GM12872 (cell line): ENCODE measurements at regions not wholly inside any gene's neighbourhood (a gene's known extent, or its start where the extent isn't known, plus 50 kb on each side); places are given as distances from the start of the nearest gene placed in this dataset.

Source experiments
- TF ChIP-seq, protein P1 (sequence below): IDR thresholded peaks from 3 replicates; pipeline ENCODE4 v1.5.1; 2011; ENCODE audit warnings: low read depth, mild to moderate bottlenecking, low read length, moderate library complexity; ENCODE audit not compliant: insufficient read depth

DNA sequence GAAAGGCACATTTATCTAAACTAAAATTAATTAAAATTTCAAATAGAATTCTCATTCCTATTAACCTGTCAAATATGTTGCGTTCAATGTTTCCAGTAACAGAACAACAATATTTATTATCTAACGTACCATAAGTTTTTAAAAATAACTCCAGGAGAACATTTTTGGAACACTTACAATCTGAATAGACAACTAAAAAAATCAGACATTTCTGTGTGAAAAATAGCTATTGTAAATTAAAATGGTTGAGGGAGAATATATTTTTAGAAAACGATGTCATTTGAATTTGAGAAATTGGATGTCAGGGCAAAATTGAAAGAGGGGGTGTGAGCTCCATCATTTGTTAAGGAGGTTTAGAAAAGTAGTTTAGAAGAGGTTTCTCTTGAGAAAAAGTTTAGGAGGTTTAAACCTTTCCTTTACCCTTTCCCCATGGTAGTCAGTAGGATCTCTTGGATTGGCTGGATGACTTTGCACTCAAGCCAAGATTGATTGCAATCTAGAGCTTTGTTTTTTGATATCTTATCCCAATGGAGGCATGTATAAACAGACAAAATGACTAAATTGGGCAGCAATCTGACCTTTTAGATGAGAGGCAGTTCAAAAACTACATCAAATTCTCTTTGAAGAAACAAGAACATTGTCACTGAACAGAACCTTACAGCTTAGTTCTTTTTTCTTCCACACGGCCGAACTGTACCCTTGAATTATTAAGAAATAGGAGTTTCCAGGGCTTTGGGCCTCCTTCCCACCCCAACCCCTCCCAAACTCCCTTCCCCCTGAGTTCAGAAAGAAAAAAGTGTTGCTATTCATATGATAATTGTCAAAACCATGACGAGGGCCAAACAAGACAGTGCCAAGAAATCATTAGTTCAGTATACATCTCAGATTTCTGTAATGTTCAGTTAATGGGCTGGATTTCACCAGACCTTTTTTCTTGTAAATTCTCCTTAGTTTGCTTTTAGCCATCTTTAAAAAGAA, 79.7 kb upstream of the CDIN1 start:
- TF ChIP-seq, protein P1, sequence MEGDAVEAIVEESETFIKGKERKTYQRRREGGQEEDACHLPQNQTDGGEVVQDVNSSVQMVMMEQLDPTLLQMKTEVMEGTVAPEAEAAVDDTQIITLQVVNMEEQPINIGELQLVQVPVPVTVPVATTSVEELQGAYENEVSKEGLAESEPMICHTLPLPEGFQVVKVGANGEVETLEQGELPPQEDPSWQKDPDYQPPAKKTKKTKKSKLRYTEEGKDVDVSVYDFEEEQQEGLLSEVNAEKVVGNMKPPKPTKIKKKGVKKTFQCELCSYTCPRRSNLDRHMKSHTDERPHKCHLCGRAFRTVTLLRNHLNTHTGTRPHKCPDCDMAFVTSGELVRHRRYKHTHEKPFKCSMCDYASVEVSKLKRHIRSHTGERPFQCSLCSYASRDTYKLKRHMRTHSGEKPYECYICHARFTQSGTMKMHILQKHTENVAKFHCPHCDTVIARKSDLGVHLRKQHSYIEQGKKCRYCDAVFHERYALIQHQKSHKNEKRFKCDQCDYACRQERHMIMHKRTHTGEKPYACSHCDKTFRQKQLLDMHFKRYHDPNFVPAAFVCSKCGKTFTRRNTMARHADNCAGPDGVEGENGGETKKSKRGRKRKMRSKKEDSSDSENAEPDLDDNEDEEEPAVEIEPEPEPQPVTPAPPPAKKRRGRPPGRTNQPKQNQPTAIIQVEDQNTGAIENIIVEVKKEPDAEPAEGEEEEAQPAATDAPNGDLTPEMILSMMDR, result no peak

DNA sequence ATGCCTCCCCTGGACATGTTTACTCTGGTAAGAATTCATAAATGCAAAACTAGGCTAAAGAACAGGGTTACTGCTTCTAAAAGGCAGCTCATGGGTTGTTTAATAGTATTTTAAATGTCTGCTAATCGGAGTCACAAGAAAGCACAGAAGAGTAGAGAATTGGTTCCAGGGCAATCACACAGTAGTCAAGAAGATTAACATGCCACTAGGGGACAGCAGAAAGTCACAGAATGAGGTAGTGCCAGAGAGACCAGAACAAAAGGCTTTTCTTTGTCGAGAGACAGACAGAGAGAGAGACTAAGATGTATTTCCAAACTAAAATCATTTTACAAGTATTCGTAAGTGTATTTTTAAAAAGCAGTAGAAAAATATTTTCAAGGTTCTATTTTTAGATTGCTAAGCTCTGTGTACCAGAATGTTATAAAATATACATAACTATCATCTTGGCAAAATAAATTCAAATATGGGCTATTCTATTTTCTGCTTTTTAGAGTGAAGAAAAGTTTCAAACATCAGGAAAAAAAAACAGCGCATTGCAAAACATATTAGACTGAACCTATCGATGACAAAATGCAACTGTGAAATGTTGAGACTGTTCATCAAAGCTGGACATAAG, 78.3 kb upstream of the CDIN1 start:
- TF ChIP-seq, protein P1, result peak; percentile 86

DNA sequence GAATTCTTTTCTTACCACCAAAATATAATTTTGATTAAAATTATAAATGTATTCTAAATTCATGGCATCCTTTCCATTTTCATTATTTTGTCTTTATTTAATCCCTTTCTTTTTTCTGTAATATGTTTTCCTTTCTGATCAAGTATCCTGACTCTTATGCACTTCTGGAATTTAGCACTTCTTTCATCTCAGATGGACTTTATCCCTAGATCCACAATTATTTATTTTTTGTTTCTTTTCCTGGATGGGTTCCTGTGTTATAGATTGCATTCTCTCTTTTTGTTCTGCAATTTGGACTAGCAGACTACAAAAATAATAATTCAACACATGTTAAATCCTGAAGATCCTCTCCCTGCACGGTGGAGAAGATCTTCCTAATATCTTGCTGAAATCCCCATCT, 76.9 kb upstream of the CDIN1 start:
- TF ChIP-seq, protein P1, result no peak

DNA sequence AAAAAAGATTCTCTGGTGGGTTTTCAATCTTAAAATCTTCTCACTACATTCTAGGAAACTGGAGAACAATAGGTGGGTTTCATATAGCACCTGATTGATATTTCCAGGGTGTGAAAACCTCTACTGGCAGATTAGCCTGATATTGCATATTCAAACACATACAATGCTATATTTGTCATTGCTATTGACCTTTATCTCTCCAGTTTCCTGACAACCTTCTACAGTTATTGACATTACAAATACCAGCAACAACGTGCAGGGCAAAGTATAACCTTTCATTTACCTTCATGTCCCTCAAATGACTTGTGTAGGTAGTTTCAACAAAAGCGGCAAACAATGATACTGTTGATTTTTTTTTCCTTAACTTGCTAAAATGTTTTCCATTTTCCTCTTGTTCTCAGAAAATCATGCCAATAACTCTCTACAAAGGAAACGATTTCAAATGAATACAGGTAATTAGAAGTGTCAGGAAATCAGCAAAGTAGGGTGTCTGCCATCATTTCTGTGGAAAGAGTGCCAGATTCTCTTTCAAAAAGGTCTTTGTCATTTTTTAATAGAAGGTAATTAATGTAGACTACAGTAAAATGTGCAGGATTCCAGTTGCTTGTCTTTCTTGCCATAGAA, 72.6 kb upstream of the CDIN1 start:
- TF ChIP-seq, protein P1, result no peak

DNA sequence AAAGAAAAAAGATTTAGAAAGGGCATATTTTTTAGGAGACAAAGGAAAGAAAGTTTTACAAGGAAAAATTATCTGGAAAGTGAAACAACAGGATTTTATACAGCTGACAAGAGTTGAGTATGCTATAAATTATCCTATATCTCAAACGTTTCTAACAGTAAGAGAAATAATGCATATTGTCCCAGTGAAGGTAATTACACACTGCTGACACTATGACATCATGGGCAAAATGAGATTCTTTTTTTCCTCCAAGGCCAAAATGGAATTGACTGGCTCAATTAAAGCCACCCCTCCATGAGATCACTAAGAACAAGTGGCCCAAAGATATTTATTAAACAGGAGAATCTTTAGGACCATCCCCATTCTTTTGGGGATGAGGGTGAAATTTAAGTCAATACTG, 72.0 kb upstream of the CDIN1 start:
- TF ChIP-seq, protein P1, result no peak

DNA sequence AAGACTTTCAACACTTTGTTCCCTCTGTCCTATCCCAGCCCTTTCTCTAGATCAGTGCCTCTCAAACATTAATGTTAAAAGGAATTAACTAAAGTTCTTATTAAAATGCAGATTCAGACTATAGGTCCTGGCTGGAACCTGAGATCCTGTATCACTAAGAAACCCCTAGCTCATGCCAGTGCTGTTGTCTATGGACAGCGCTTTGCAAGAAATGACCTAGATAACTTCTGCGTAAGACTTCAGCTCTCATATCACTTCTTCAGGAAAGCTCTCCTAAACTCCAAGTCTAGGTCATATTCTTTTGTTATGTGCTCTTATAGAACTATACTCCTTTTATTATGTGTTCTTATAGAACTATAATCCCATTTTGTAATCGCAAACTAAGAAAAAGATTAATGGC, 67.8 kb upstream of the CDIN1 start:
- TF ChIP-seq, protein P1, result no peak

DNA sequence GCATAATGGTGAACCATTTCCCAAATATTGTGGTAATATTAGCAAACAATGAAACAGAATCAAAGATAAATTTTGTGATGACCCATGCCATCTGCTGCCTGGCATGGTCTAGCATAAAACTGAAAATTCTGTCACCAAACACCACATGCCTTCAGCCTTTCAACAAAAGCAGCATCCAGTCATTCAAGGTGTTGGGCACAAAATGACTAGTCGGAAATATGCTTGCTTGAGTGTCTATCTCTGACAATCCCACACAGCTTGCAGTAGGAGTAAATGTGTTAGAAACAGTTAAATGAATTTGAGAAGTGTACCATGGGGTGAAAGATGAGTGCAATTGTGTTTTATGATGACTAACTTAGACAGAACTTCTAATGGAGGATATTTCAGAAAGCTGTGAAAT, 61.7 kb upstream of the CDIN1 start:
- TF ChIP-seq, protein P1, result no peak
